Parathyroid adenoma (tissue), 2 donors: ENCODE measurements at regions not wholly inside any gene's neighbourhood (a gene's known extent, or its start where the extent isn't known, plus 50 kb on each side); places are given as distances from the start of the nearest gene placed in this dataset.

Experiments
- H2AFZ ChIP-seq: fragments of 300-600 bp; sonication (generic); one replicate; pipeline ENCODE4 v1.7.0; 2017; ENCODE audit warnings: antibody characterized with exemption, mild to moderate bottlenecking
- H3K27ac ChIP-seq: fragments of 300-600 bp; sonication (generic); one replicate; pipeline ENCODE4 v1.7.0; 2017
- H3K27me3 ChIP-seq: fragments of 300-600 bp; sonication (generic); one replicate; pipeline ENCODE4 v1.7.0; 2017; ENCODE audit warnings: low read length; ENCODE audit not compliant: control insufficient read depth, insufficient read depth
- H3K36me3 ChIP-seq: fragments of 300-600 bp; sonication (generic); one replicate; pipeline ENCODE4 v1.7.0; 2017; ENCODE audit warnings: low read length; ENCODE audit not compliant: control insufficient read depth, insufficient read depth
- H3K4me1 ChIP-seq: fragments of 300-600 bp; sonication (generic); one replicate; pipeline ENCODE4 v1.7.0; 2017; ENCODE audit warnings: control low read depth
- H3K4me2 ChIP-seq: fragments of 300-600 bp; sonication (generic); one replicate; pipeline ENCODE4 v1.7.0; 2017; ENCODE audit warnings: low read length
- H3K4me3 ChIP-seq: fragments of 300-600 bp; sonication (generic); one replicate; pipeline ENCODE4 v1.7.0; 2017; ENCODE audit warnings: low read depth, low read length
- H3K79me2 ChIP-seq: fragments of 300-600 bp; sonication (generic); one replicate; pipeline ENCODE4 v1.7.0; 2017; ENCODE audit warnings: control low read depth
- H3K9ac ChIP-seq: fragments of 300-600 bp; sonication (generic); one replicate; pipeline ENCODE4 v1.7.0; 2017; ENCODE audit warnings: mild to moderate bottlenecking
- H3K9me3 ChIP-seq: fragments of 300-600 bp; sonication (generic); one replicate; pipeline ENCODE4 v1.7.0; 2017; ENCODE audit warnings: low read length; ENCODE audit not compliant: control insufficient read depth
- CTCF ChIP-seq: fragments of 300-600 bp; sonication (generic); IDR thresholded peaks from one replicate; pipeline ENCODE4 v1.7.0; 2017; ENCODE audit warnings: antibody characterized with exemption, mild to moderate bottlenecking
- donor health status: primary hyperparathyroidism.

GRCh38 chr6:141301779-141302178 is 830.9 kb upstream of the GJE1 start:
- Histone ChIP-seq H3K9ac (no peak overlapping the region), H3K79me2 (no peaks in the 10 kb centered on the region), H3K4me2 (no peak overlapping the region), H2AFZ (no peak overlapping the region), H3K36me3 (no peaks in the 10 kb centered on the region), H3K27ac (no peak overlapping the region), H3K9me3 (no peaks in the 10 kb centered on the region), H3K4me1 (no peaks in the 10 kb centered on the region), H3K27me3 (no peaks in the 10 kb centered on the region), H3K4me3 (no peak overlapping the region)
- no peak for TF ChIP-seq CTCF

GRCh38 chr6:141290941-141291721 is 841.6 kb upstream of the GJE1 start:
- H3K27ac ChIP-seq, result no peak overlapping the region
- H3K9ac ChIP-seq, result no peak overlapping the region
- no peaks in the 10 kb centered on the region for H3K79me2 ChIP-seq
- peak overlapping the region; percentile 2 for H2AFZ ChIP-seq
- no peak overlapping the region for H3K4me3 ChIP-seq
- H3K27me3 ChIP-seq, result no peaks in the 10 kb centered on the region
- H3K36me3 ChIP-seq, result no peaks in the 10 kb centered on the region
- no peak for TF ChIP-seq CTCF
- no peaks in the 10 kb centered on the region for H3K9me3 ChIP-seq
- no peak overlapping the region for H3K4me2 ChIP-seq
- no peaks in the 10 kb centered on the region for H3K4me1 ChIP-seq

- Histone ChIP-seq H3K27me3 (no peaks in the 10 kb centered on the region), H3K9ac (no peak overlapping the region), H3K4me1 (no peaks in the 10 kb centered on the region), H3K27ac (no peak overlapping the region), H3K9me3 (no peaks in the 10 kb centered on the region), H3K4me3 (no peak overlapping the region), H3K79me2 (no peaks in the 10 kb centered on the region), H2AFZ (no peak overlapping the region), H3K36me3 (no peaks in the 10 kb centered on the region), H3K4me2 (no peak overlapping the region)
- no peak for TF ChIP-seq CTCF
These were observed 843.8 kb upstream of the GJE1 start for GRCh38 chr6:141288947-141289346.

- H3K27me3 ChIP-seq, result no peaks in the 10 kb centered on the region
These were observed 850.5 kb upstream of the GJE1 start for GRCh38 chr6:141282263-141282662.

More at GRCh38 chr6:141282263-141282662, 850.5 kb upstream of the GJE1 start:
- Histone ChIP-seq H3K4me1 (no peaks in the 10 kb centered on the region), H2AFZ (peak overlapping the region; percentile 19), H3K4me3 (no peak overlapping the region), H3K79me2 (no peaks in the 10 kb centered on the region), H3K9ac (no peak overlapping the region), H3K36me3 (no peaks in the 10 kb centered on the region), H3K27ac (no peak overlapping the region), H3K9me3 (no peaks in the 10 kb centered on the region), H3K4me2 (no peak overlapping the region)
- TF ChIP-seq CTCF, result no peak
